IMR-90 (cell line): ENCODE measurements at regions not wholly inside any gene's neighbourhood (a gene's known extent, or its start where the extent isn't known, plus 50 kb on each side); places are given as distances from the start of the nearest gene placed in this dataset.

ENCODE experiments used
- ATAC-seq: fragments of 200-7000 bp; cut with Tn5 transposase; 2 replicates; pipeline ENCODE4 v1.9.1; 2020; ENCODE audit warnings: low read depth, mild to moderate bottlenecking, moderate library complexity
- BruUV-seq: library from RNA; stranded (reverse); fragments of 400-500 nt; replicated peaks from 2 replicates; lab custom pipeline; 2021; lab: Mats Ljungman, UMichigan
- CTCF ChIA-PET: fragments of 300-600 bp; formaldehyde crosslinking; extraction: SDS; loops from one replicate; lab custom pipeline; 2021; ENCODE audit warnings: antibody characterized with exemption; lab: Yijun Ruan, JAX
- POLR2A ChIA-PET: fragments of 300-600 bp; sonication (Branson Sonifier 250); formaldehyde crosslinking; loops from one replicate; lab custom pipeline; 2022; ENCODE audit warnings: antibody characterized with exemption; ENCODE audit not compliant: unreplicated experiment; lab: Charles Lee
- DNase-seq: peaks from one replicate; pipeline ENCODE4 v3.0.0; 2013
- H2AFZ ChIP-seq: replicated peaks from 2 replicates; pipeline ENCODE3; 2013; ENCODE audit warnings: low read length, mild to moderate bottlenecking; ENCODE audit not compliant: poor library complexity
- H2AK5ac ChIP-seq: 2 replicates; pipeline ENCODE4 v1.6.1; 2013; ENCODE audit warnings: low read depth, low read length, inconsistent platforms
- H2AK9ac ChIP-seq: replicated peaks from 2 replicates; pipeline ENCODE3; 2013; ENCODE audit warnings: mild to moderate bottlenecking, low read depth, low read length, moderate library complexity; ENCODE audit not compliant: poor library complexity
- H2BK120ac ChIP-seq: 2 replicates; pipeline ENCODE4 v1.6.1; 2013; ENCODE audit warnings: low read depth, low read length, inconsistent platforms
- H2BK15ac ChIP-seq: 3 replicates; pipeline ENCODE4 v1.6.1; 2013; ENCODE audit warnings: low read depth, low read length, inconsistent platforms
- H2BK20ac ChIP-seq: 2 replicates; pipeline ENCODE4 v1.6.1; 2013; ENCODE audit warnings: low read depth, mild to moderate bottlenecking, inconsistent platforms, low read length, moderate library complexity
- H2BK5ac ChIP-seq: 2 replicates; pipeline ENCODE4 v1.6.1; 2013; ENCODE audit warnings: mild to moderate bottlenecking, low read depth, low read length, inconsistent platforms; ENCODE audit not compliant: poor library complexity, severe bottlenecking
- H3K14ac ChIP-seq: replicated peaks from 2 replicates; pipeline ENCODE4 v1.6.1; 2013; ENCODE audit warnings: low read depth, low read length, inconsistent platforms
- H3K18ac ChIP-seq: 2 replicates; pipeline ENCODE4 v1.6.1; 2013; ENCODE audit warnings: low read depth, low read length, control low read depth
- H3K23ac ChIP-seq: 2 replicates; pipeline ENCODE4 v1.6.1; 2013; ENCODE audit warnings: low read depth, low read length, inconsistent platforms
- H3K27ac ChIP-seq: 2 replicates; pipeline ENCODE4 v1.5.1; 2013; ENCODE audit warnings: mild to moderate bottlenecking, control low read depth, low read length; ENCODE audit not compliant: insufficient read depth
- H3K27me3 ChIP-seq: 2 replicates; pipeline ENCODE4 v1.6.1; 2013; ENCODE audit warnings: low read length; ENCODE audit not compliant: control insufficient read depth, insufficient read depth
- H3K36me3 ChIP-seq: 2 replicates; pipeline ENCODE4 v1.6.1; 2013; ENCODE audit warnings: low read length, mixed read lengths; ENCODE audit not compliant: control insufficient read depth, insufficient read depth
- H3K4ac ChIP-seq: 2 replicates; pipeline ENCODE4 v1.6.1; 2013; ENCODE audit warnings: low read depth, low read length, inconsistent platforms
- H3K4me1 ChIP-seq: 2 replicates; pipeline ENCODE4 v1.6.1; 2013; ENCODE audit warnings: low read length, mixed read lengths; ENCODE audit not compliant: control insufficient read depth, insufficient read depth
- H3K4me2 ChIP-seq: 2 replicates; pipeline ENCODE4 v1.6.1; 2013; ENCODE audit warnings: low read depth, mild to moderate bottlenecking, control low read depth, low read length, moderate library complexity
- H3K4me3 ChIP-seq: 2 replicates; pipeline ENCODE4 v1.5.1; 2013; ENCODE audit warnings: low read depth, mild to moderate bottlenecking, control low read depth, low read length, moderate library complexity; ENCODE audit not compliant: insufficient read depth
- H3K56ac ChIP-seq: 2 replicates; pipeline ENCODE4 v1.6.1; 2013; ENCODE audit warnings: low read length, inconsistent platforms; ENCODE audit not compliant: insufficient read depth; ENCODE audit errors: extremely low read depth
- H3K79me1 ChIP-seq, 2 experiments: 2 replicates each; pipeline ENCODE4 v1.6.1; 2013; ENCODE audit warnings: low read length in 2 of 2, inconsistent platforms in 1 of 2, low read depth in 1 of 2
- H3K9ac ChIP-seq: 2 replicates; pipeline ENCODE4 v1.6.1; 2013; ENCODE audit warnings: low read depth, low read length, control low read depth
- H3K9me1 ChIP-seq: 2 replicates; pipeline ENCODE4 v1.6.1; 2013; ENCODE audit warnings: low read length, inconsistent platforms; ENCODE audit not compliant: insufficient read depth
- H3K9me3 ChIP-seq: 2 replicates; pipeline ENCODE4 v1.6.1; 2013; ENCODE audit warnings: low read length; ENCODE audit not compliant: control insufficient read depth, insufficient read depth
- H4K20me1 ChIP-seq: 2 replicates; pipeline ENCODE4 v1.6.1; 2013; ENCODE audit warnings: low read length, inconsistent platforms; ENCODE audit not compliant: insufficient read depth
- H4K5ac ChIP-seq: 2 replicates; pipeline ENCODE4 v1.6.1; 2013; ENCODE audit warnings: mild to moderate bottlenecking, low read depth, low read length, control low read depth
- H4K8ac ChIP-seq, 2 experiments: 2 replicates each; pipeline ENCODE4 v1.6.1; 2013; ENCODE audit warnings: low read depth in 2 of 2, low read length in 2 of 2, control low read depth in 1 of 2, inconsistent platforms in 1 of 2
- H4K91ac ChIP-seq: 2 replicates; pipeline ENCODE4 v1.6.1; 2013; ENCODE audit warnings: low read depth, low read length, inconsistent platforms; ENCODE audit not compliant: insufficient read depth
- BHLHE40 ChIP-seq: fragments of 150-350 bp; IDR thresholded peaks from 2 replicates; pipeline ENCODE4 v1.6.1; 2016; ENCODE audit warnings: mild to moderate bottlenecking, low read depth, low read length
- CEBPB ChIP-seq: IDR thresholded peaks from 2 replicates; pipeline ENCODE4 v1.6.1; 2012; ENCODE audit warnings: low read depth, low read length, improper control_type of control experiment
- FOS ChIP-seq: fragments of 150-350 bp; IDR thresholded peaks from 2 replicates; pipeline ENCODE4 v1.6.1; 2016; ENCODE audit warnings: low read depth, low read length
- MAFK ChIP-seq: IDR thresholded peaks from 2 replicates; pipeline ENCODE4 v1.6.1; 2012; ENCODE audit warnings: low read depth, low read length, improper control_type of control experiment
- MAZ ChIP-seq: IDR thresholded peaks from 2 replicates; pipeline ENCODE4 v1.6.1; 2012; ENCODE audit warnings: low read depth, mild to moderate bottlenecking, low read length, improper control_type of control experiment, moderate library complexity, borderline replicate concordance
- MXI1 ChIP-seq: IDR thresholded peaks from 2 replicates; pipeline ENCODE4 v1.6.1; 2012; ENCODE audit warnings: low read depth, mild to moderate bottlenecking, low read length, moderate library complexity, borderline replicate concordance
- NFE2L2 ChIP-seq: fragments of 150-350 bp; IDR thresholded peaks from 2 replicates; pipeline ENCODE4 v1.6.1; 2016; ENCODE audit warnings: low read depth, mild to moderate bottlenecking, low read length
- RAD21 ChIP-seq: IDR thresholded peaks from 2 replicates; pipeline ENCODE4 v1.6.1; 2012; ENCODE audit warnings: low read length, improper control_type of control experiment
- RCOR1 ChIP-seq: IDR thresholded peaks from 2 replicates; pipeline ENCODE4 v1.6.1; 2012; ENCODE audit warnings: mild to moderate bottlenecking, low read length, improper control_type of control experiment; ENCODE audit not compliant: insufficient replicate concordance
- RFX5 ChIP-seq: IDR thresholded peaks from 2 replicates; pipeline ENCODE4 v1.8.0; 2012; ENCODE audit warnings: low read depth, mild to moderate bottlenecking, low read length, moderate library complexity
- SMC3 ChIP-seq: fragments of 150-350 bp; IDR thresholded peaks from 2 replicates; pipeline ENCODE4 v1.6.1; 2016; ENCODE audit warnings: low read depth, mild to moderate bottlenecking, antibody characterized with exemption, low read length, moderate library complexity
- WGBS, 2 experiments: methylation state at CpG; one replicate each; pipeline versions ENCODE4 v1.1.5 to v1.1.7; 2013; ENCODE audit warnings: missing lambda C conversion rate in 2 of 2; ENCODE audit not compliant: insufficient read length in 1 of 2; ENCODE audit errors: extremely low coverage in 2 of 2; 5-methylcytosine and 5-hydroxymethylcytosine counted together
- dilution Hi-C: fragments of 300-500 bp; cut with HindIII; formaldehyde crosslinking; loops from one replicate; pipeline ENCODE4 v1.14.3; 2018; ENCODE audit warnings: low sequenced_read_pairs; ENCODE audit not compliant: unreplicated experiment
- in situ Hi-C: fragments of 300-500 bp; cut with MboI; formaldehyde crosslinking; loops from 3 replicates; pipeline ENCODE4 v1.14.3; 2019; ENCODE audit warnings: low sequenced_read_pairs, inconsistent platforms, mixed read lengths
- intact Hi-C: fragments of 100-400 bp; cut with micrococcal nuclease; formaldehyde crosslinking; loops from 2 replicates; pipeline ENCODE4 v1.10.0; 2022
- TF ChIP-seq, protein P1 (sequence below): conservative IDR thresholded peaks from 2 replicates; pipeline ENCODE4 v1.5.1; 2012; ENCODE audit warnings: mild to moderate bottlenecking, low read depth, low read length, improper control_type of control experiment
- TF ChIP-seq, protein P2 (sequence below): fragments of 150-350 bp; IDR thresholded peaks from 2 replicates; pipeline ENCODE4 v1.6.1; 2016; ENCODE audit warnings: low read depth, mild to moderate bottlenecking, low read length, moderate library complexity, borderline replicate concordance
- TF ChIP-seq, protein P3 (sequence below): fragments of 150-350 bp; IDR thresholded peaks from 2 replicates; pipeline ENCODE4 v1.6.1; 2017; ENCODE audit warnings: mild to moderate bottlenecking, antibody characterized with exemption, low read length, low read depth

DNA sequence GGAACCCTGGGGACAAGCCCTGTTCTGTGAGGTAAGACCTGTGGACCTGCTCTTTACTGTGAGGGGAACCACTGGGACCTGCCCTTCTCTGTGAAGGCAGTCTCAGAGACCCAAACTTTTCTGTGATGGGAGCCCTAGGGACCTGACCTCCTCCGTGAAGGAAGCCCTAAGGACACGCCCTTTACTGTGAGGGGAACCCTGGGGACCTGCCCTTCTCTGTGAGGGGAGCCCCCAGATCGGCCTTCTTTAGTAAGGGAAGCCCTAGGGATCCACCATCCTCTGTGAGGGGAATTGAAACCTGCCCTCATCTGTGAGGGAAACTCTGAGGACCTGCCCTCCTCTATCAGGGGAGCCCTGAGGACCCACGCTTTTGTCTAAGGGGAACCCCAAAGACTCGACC, 343.5 kb downstream of the UQCRFS1 start:
- 40% methylated on average over 1 of the region's 5 CpGs; no CpG with 5 or more reads in 1 of the 2 experiments for WGBS, 2 experiments
- Histone ChIP-seq H2BK20ac (no peak overlapping the region), H2BK15ac (no peak overlapping the region), H3K36me3 (no peaks in the 10 kb centered on the region), H3K27ac (no peak overlapping the region), H4K5ac (no peak overlapping the region), H3K9me1 (no peaks in the 10 kb centered on the region), H3K4ac (no peak overlapping the region), H3K23ac (no peak overlapping the region), H3K9me3 (no peaks in the 10 kb centered on the region), H3K27me3 (no peaks in the 10 kb centered on the region), H3K4me1 (no peaks in the 10 kb centered on the region), H3K4me2 (no peak overlapping the region), H4K20me1 (no peaks in the 10 kb centered on the region), H4K91ac (no peak overlapping the region), H3K79me1 (no peaks in the 10 kb centered on the region), H2AK5ac (no peak overlapping the region), H2BK5ac (no peak overlapping the region), H3K56ac (no peak overlapping the region), H2BK120ac (no peak overlapping the region), H3K4me3 (no peak overlapping the region), H4K8ac (no peak overlapping the region), H2AK9ac (no peak overlapping the region), H2AFZ (no peak overlapping the region), H3K18ac (no peak overlapping the region), H3K14ac (no peak overlapping the region), H3K9ac (no peak overlapping the region)
- DNase-seq (no peak), ATAC-seq (no peak)
- TF ChIP-seq MAFK (no peak), FOS (no peak), RAD21 (no peak), SMC3 (no peak), RCOR1 (no peak), MAZ (no peak), MXI1 (no peak), NFE2L2 (no peak), RFX5 (no peak), CEBPB (no peak), BHLHE40 (no peak)
- TF ChIP-seq, protein P1, sequence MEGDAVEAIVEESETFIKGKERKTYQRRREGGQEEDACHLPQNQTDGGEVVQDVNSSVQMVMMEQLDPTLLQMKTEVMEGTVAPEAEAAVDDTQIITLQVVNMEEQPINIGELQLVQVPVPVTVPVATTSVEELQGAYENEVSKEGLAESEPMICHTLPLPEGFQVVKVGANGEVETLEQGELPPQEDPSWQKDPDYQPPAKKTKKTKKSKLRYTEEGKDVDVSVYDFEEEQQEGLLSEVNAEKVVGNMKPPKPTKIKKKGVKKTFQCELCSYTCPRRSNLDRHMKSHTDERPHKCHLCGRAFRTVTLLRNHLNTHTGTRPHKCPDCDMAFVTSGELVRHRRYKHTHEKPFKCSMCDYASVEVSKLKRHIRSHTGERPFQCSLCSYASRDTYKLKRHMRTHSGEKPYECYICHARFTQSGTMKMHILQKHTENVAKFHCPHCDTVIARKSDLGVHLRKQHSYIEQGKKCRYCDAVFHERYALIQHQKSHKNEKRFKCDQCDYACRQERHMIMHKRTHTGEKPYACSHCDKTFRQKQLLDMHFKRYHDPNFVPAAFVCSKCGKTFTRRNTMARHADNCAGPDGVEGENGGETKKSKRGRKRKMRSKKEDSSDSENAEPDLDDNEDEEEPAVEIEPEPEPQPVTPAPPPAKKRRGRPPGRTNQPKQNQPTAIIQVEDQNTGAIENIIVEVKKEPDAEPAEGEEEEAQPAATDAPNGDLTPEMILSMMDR, result no peak
- TF ChIP-seq, protein P2, sequence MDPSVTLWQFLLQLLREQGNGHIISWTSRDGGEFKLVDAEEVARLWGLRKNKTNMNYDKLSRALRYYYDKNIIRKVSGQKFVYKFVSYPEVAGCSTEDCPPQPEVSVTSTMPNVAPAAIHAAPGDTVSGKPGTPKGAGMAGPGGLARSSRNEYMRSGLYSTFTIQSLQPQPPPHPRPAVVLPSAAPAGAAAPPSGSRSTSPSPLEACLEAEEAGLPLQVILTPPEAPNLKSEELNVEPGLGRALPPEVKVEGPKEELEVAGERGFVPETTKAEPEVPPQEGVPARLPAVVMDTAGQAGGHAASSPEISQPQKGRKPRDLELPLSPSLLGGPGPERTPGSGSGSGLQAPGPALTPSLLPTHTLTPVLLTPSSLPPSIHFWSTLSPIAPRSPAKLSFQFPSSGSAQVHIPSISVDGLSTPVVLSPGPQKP, result no peak
- TF ChIP-seq, protein P3, sequence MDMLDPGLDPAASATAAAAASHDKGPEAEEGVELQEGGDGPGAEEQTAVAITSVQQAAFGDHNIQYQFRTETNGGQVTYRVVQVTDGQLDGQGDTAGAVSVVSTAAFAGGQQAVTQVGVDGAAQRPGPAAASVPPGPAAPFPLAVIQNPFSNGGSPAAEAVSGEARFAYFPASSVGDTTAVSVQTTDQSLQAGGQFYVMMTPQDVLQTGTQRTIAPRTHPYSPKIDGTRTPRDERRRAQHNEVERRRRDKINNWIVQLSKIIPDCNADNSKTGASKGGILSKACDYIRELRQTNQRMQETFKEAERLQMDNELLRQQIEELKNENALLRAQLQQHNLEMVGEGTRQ, result no peak
- intact Hi-C loops, result no loop called here
- CTCF ChIA-PET, result no interaction called here
- POLR2A ChIA-PET, result no interaction called here
- dilution Hi-C loops, result no loop called here
- in situ Hi-C loops, result no loop called here
- no TSS peak for BruUV-seq
